ENCODE measurements at regions not wholly inside any gene's neighbourhood (a gene's known extent, or its start where the extent isn't known, plus 50 kb on each side); places are given as distances from the start of the nearest gene placed in this dataset.
"Not testable (repeated sequence)": the region's sequence is repeated elsewhere in the genome, so short reads cannot be mapped to it uniquely, and the experiment has no call there.

GRCh38 chr6:169144356-169144755 lies 109.3 kb downstream of the THBS2 start:
- DNase-seq (ENCODE audit: low read depth) = no peak

- no peak for DNase-seq (ENCODE audit: low read depth)
Observed at GRCh38 chr6:169142538-169142844, 111.2 kb downstream of the THBS2 start.

- no peak for DNase-seq (ENCODE audit: low read depth)
Observed at GRCh38 chr6:169141671-169142537, 111.7 kb downstream of the THBS2 start.

- DNase-seq (ENCODE audit: low read depth) = no peak
Observed at GRCh38 chr6:169140986-169141495, 112.6 kb downstream of the THBS2 start.

- DNase-seq (ENCODE audit: low read depth) = no peak
Observed at GRCh38 chr6:169139179-169139971, 114.3 kb downstream of the THBS2 start.

- DNase-seq (ENCODE audit: low read depth) = no peak
Observed at GRCh38 chr6:169132352-169132940, 121.2 kb downstream of the THBS2 start.

- DNase-seq (ENCODE audit: low read depth) = no peak
Observed at GRCh38 chr6:169131390-169131789, 122.3 kb downstream of the THBS2 start.

- DNase-seq (ENCODE audit: low read depth) = no peak
Observed at GRCh38 chr6:169130113-169130512, 123.5 kb downstream of the THBS2 start.

- DNase-seq (ENCODE audit: low read depth) = no peak
Observed at GRCh38 chr6:169121013-169121412, 132.6 kb downstream of the THBS2 start.

GRCh38 chr6:169119669-169120068 lies 134.0 kb downstream of the THBS2 start:
- DNase-seq (ENCODE audit: low read depth) = no peak

- no peak for DNase-seq (ENCODE audit: low read depth)
Observed at GRCh38 chr6:169118346-169118830, 135.3 kb downstream of the THBS2 start.

GRCh38 chr6:169117663-169118062 lies 136.0 kb downstream of the THBS2 start:
- no peak for DNase-seq (ENCODE audit: low read depth)

- no peak for DNase-seq (ENCODE audit: low read depth)
Observed at GRCh38 chr6:169115632-169116031, 138.0 kb downstream of the THBS2 start.

GRCh38 chr6:169114632-169115031 lies 139.0 kb downstream of the THBS2 start:
- DNase-seq (ENCODE audit: low read depth) = not testable (repeated sequence)

- DNase-seq (ENCODE audit: low read depth) = no peak
Observed at GRCh38 chr6:169112483-169113320, 140.9 kb downstream of the THBS2 start.

- no peak for DNase-seq (ENCODE audit: low read depth)
Observed at GRCh38 chr6:169111203-169111602, 142.4 kb downstream of the THBS2 start.

GRCh38 chr6:169109411-169110220 lies 144.0 kb downstream of the THBS2 start:
- DNase-seq (ENCODE audit: low read depth) = no peak

- no peak for DNase-seq (ENCODE audit: low read depth)
Observed at GRCh38 chr6:169108753-169109152, 144.9 kb downstream of the THBS2 start.

GRCh38 chr6:169106176-169106575 lies 147.5 kb downstream of the THBS2 start:
- DNase-seq (ENCODE audit: low read depth) = no peak

- DNase-seq (ENCODE audit: low read depth) = no peak
Observed at GRCh38 chr6:169101981-169102380, 151.7 kb downstream of the THBS2 start.
